COLO829 (cell line): ENCODE measurements at regions not wholly inside any gene's neighbourhood (a gene's known extent, or its start where the extent isn't known, plus 50 kb on each side); places are given as distances from the start of the nearest gene placed in this dataset.
"Not testable (repeated sequence)": the region's sequence is repeated elsewhere in the genome, so short reads cannot be mapped to it uniquely, and the experiment has no call there.

Experiments used
- DNase-seq: peaks from one replicate; pipeline ENCODE4 v3.0.0; 2012; ENCODE audit warnings: low spot score

GRCh38 chr5:2378108-2378507 is 373.4 kb downstream of the IRX2 start:
- DNase-seq: no peak

GRCh38 chr5:2376486-2376885 is 375.0 kb downstream of the IRX2 start:
- no peak for DNase-seq

- no peak for DNase-seq
Observed at GRCh38 chr5:2375757-2376250, 375.7 kb downstream of the IRX2 start.

DNA sequence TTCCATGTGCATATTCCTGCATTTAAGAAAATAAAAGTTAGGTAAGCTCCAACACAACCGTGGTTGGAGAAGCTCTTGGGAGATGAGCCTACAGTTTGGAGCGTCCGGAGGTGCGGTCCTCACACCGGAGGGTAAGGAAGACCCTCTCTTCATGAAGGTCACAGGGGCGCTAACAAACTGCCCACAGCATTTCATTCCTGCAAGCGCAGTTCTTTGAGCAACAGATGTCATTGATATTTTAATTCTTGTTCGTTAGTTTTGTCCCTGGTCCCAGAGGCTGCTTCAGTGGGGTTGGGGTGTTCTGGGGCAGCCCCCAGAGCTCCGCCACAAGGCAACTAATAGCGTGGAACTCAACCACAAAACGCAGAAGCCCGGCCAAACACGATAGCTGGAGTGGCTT is 376.2 kb downstream of the IRX2 start:
- DNase-seq: no peak

DNA sequence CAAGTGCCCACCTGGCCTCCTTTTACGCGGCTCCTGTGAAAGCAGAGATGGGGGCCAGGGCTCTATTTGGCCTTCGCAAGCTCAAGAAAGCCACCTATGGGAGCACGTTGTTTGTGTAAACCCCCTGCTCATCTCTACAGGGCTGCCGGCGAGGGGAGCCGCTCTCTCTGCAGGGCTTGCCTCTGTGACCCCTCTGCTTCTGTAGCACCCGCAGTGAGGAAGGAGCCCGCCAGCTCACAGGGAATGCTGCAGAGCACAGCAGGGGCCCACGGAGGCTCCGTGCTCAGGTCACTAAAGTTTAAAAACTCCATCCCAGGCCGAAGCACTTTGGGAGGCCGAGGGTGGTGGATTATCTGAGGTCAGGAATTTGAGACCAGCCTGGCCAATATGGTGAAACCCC is 376.8 kb downstream of the IRX2 start:
- no peak for DNase-seq

GRCh38 chr5:2373631-2374030 is 377.8 kb downstream of the IRX2 start:
- no peak for DNase-seq

DNA sequence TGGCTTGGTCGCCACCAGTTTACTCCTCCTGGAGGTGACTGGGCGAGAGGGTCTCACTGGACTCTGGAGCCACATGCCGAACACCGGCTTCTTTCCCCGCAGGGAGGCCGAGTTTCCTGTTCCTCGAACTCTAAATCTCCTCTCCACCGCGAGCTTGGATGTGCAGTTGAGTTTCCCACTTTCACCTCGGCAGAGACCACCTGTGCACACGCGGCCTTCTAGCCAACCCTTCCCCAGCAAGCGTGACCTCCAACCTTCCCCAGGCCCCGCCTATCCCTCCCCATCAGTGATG is 380.1 kb downstream of the IRX2 start:
- no peak for DNase-seq

- DNase-seq: no peak
Observed at GRCh38 chr5:2370626-2371418, 380.7 kb downstream of the IRX2 start.

GRCh38 chr5:2369178-2369577 is 382.3 kb downstream of the IRX2 start:
- DNase-seq: no peak

DNA sequence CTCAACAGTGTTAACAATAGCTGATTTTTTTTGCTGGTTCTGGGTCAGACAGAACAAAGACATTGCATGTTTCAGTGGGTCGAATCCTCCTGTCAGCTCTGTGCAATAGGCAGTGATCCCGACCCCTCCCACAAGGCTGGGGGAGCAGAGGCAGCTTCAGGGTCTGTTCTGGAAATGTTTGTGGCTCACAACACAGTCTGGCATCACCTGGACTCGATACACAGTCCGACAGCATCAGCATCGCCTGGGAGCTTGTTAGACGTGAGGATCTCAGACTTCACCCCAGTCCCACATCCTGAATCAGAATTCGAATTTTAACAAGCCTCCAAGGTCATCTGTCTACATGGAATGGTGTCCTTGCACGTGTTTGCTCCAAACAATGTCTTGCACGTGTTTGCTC is 384.7 kb downstream of the IRX2 start:
- DNase-seq: no peak

DNA sequence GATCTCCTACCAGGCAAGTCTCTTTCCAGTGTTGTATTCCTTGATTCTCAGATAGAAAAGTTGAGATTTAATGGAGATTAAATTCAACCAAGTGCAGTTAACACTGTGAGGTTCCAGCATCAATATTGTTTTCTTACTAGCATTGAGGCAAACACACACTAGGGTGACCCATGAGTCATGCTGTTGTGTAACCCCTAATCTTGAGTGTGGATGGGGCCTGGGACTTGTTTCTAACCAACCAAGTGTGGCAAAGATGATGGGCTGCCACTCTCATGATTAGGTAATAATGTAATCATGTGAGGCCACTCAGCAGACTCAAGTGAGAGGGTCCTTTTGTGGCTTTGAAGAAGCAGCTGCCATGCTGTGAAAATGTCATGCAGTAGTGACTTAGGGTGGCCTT is 394.2 kb downstream of the IRX2 start:
- DNase-seq: no peak

DNA sequence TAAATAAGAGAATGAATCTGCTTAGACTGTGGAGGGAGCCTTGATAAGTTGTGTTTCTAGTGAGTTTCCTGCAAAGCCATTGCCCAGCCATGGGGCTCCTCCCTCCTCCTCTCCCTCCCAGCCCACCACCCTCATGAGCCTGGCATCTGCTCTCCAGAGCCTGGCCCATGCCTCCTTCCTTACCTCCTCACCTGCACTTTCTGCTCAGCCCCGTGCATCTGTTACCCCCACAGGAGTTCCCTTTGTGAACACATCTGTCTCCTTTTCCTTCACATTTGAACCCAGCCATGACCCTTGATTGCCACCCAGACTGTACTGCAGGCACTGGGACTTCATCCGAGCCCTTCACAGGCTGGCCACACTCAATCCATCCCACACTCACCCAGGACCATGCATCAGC is 395.6 kb downstream of the IRX2 start:
- DNase-seq: no peak

- DNase-seq: no peak
Observed at GRCh38 chr5:2353871-2354440, 397.5 kb downstream of the IRX2 start.

DNA sequence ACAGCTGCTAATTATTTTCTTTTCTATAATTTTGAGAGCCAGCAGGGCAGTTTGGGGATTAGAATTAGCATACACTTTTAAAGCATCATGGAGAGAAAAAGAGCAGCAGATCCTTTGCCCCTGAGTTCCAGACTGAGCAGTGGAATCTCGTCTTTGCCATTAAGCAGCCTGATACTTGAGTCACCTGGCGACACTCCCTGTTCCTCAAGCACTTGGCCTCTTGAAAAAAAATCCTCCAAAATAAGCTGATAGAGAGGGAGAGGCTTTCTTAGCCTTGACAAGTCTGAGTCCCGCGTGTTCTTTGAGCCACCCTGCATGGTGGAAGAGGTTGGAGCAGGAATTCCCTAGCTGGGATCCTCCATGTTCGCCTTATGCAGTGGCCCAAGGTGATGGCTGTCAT is 398.3 kb downstream of the IRX2 start:
- no peak for DNase-seq

GRCh38 chr5:2352101-2352861 is 399.2 kb downstream of the IRX2 start:
- DNase-seq: no peak

GRCh38 chr5:2349768-2350167 is 401.7 kb downstream of the IRX2 start:
- DNase-seq: not testable (repeated sequence)

DNA sequence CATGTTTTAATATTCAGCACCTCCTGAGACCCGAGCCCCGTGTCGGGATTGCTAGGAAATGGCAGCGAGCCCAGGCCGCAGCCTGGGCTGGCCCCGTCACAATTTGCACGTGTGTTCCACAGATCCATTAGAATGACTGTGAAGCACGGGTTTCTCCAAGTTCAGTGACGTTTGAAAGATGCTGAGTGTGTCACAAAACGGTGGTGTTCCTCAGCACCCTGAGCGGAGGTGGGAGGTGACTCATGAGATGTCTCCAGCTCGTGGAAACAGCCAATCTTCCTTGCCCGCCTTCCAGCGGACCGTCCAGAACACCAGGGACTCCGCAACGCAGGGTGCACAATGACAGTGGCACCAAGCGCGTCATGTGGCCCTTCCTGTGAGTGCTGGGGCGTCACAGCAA is 412.8 kb downstream of the IRX2 start:
- DNase-seq: no peak

DNA sequence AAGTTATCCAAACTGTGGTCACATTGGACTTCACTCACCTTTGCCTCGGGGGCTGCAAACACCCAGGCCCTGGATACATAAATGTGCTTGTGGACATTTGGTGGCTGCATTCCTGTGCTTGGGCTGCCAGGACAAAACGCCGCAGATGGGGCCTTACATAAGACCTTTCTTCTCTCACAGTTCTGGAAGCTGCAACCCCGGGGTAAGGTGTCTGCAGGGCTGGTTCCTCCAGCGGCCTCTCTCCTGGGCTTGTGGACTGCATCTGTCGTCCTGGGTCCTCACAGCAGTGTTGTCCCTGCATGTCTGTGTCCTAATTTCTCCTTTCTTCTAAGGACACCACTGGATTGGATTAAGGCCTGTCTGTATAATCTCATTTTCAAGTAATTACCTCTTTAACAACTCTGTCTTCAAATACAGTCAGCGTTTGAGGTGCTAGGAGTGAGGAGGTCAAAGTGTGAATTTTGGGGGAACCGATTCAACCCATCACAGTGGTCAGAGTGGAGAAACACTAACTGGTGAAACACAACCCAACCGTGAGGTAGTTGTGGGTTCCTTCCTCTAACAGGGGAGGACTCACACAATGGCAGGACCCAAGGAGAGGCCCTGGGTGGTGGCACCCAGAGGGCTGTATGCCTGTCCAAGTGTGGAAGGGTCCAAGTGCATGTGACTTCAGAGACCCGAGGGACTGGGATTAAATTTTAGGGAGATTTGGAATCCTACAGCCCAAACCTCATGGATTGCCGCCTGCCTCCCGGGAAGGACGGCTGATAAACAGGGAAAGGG is 415.6 kb downstream of the IRX2 start:
- no peak for DNase-seq

GRCh38 chr5:2335125-2335732 is 416.2 kb downstream of the IRX2 start:
- no peak for DNase-seq

DNA sequence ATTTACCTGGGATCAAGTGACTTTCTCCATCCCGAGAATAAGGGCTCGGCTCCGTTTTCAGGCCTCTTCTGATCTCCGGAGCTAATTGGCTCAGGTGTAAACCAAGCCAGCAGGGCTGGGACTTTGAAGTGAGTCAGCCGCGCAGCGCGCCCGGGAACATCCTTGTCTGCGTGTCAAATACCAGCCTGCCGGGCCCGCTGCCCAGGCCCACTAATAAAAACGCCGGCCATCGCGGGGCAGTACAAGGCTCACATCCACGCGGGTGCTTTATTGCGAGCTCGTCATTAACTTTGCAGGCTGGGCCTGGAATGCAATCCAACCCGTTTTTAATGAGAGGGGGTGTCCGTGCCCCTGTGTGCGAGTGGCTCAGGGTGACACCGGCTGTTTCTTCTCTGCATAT is 416.8 kb downstream of the IRX2 start:
- no peak for DNase-seq

DNA sequence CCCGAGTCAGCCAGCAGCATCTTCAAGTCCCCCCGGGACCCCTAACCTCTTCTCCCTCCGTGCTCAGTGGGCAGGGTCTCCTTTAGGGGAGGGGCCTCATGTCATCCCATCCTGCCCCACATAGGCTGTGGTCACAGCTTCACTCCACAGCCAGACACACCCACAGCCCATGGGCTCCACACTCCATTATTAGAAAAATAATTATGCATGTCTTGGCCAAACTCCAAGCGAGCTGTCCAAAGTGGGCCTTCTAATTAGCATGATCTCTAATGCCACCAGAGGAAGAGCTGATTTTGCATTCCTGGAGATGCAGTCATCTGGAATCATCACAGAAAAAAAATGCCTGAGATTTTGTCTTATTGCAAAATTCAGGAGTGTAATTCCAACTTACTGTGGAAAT is 418.2 kb downstream of the IRX2 start:
- no peak for DNase-seq

DNA sequence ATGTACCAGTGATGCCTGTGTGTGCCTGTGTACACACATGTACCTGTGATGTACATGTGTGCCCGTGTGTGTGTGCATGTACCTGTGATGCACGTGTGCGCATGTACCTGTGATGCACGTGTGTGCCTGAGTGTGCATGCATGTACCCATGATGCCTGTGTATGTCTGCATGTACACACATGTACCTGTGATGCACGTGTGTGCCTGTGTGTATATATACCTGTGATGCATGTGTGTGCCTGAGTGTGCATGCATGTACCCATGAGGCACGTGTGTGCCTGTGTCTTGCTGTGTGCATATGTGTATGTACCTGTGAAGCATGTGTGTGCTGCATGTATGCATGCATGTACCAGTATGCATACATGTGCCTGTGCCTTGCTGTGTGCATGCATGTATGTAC is 419.0 kb downstream of the IRX2 start:
- DNase-seq: no peak
